ENCODE measurements at regions not wholly inside any gene's neighbourhood (a gene's known extent, or its start where the extent isn't known, plus 50 kb on each side); places are given as distances from the start of the nearest gene placed in this dataset.

DNA sequence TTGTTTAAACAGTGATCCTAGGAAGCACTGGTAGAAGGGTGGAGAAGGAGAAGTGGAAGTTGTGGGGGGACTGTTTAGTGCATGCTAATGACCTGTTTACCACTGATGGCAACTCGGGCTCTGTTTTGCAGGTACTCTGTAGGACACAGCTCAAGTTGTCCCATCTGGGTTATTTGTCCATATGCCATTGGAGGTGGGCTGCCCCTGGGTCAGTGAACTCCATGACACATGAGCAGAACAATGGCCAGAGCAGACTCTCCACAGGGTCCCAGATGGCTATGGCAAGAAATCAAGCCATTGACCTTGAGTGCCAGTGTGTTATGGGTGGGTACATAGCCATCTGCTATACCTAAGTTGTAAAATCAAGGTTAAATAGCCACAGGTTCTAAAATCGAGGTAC lies 175.9 kb downstream of the GAS1 start:
- TF ChIP-seq RAD21 (IDR thresholded peaks at IDR 0.05; ENCODE audit: low read length), result no peak
- TF ChIP-seq, protein P1, sequence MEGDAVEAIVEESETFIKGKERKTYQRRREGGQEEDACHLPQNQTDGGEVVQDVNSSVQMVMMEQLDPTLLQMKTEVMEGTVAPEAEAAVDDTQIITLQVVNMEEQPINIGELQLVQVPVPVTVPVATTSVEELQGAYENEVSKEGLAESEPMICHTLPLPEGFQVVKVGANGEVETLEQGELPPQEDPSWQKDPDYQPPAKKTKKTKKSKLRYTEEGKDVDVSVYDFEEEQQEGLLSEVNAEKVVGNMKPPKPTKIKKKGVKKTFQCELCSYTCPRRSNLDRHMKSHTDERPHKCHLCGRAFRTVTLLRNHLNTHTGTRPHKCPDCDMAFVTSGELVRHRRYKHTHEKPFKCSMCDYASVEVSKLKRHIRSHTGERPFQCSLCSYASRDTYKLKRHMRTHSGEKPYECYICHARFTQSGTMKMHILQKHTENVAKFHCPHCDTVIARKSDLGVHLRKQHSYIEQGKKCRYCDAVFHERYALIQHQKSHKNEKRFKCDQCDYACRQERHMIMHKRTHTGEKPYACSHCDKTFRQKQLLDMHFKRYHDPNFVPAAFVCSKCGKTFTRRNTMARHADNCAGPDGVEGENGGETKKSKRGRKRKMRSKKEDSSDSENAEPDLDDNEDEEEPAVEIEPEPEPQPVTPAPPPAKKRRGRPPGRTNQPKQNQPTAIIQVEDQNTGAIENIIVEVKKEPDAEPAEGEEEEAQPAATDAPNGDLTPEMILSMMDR (conservative IDR thresholded peaks at IDR 0.05; ENCODE audit: low read depth, low read length), result no peak
- TF ChIP-seq POLR2A (IDR thresholded peaks at IDR 0.05; ENCODE audit: low read depth, low read length), result no peak
- TF ChIP-seq, protein P2, sequence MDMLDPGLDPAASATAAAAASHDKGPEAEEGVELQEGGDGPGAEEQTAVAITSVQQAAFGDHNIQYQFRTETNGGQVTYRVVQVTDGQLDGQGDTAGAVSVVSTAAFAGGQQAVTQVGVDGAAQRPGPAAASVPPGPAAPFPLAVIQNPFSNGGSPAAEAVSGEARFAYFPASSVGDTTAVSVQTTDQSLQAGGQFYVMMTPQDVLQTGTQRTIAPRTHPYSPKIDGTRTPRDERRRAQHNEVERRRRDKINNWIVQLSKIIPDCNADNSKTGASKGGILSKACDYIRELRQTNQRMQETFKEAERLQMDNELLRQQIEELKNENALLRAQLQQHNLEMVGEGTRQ (IDR thresholded peaks at IDR 0.05; ENCODE audit: low read depth, low read length), result no peak
